ENCODE measurements at regions not wholly inside any gene's neighbourhood (a gene's known extent, or its start where the extent isn't known, plus 50 kb on each side); places are given as distances from the start of the nearest gene placed in this dataset.
"Not testable (repeated sequence)": the region's sequence is repeated elsewhere in the genome, so short reads cannot be mapped to it uniquely, and the experiment has no call there.

- intact Hi-C loops (cut with micrococcal nuclease) = no loop called here
- Histone ChIP-seq H3K4me1 (no peaks in the 10 kb centered on the region), H3K27ac (replicated peaks) (no peak overlapping the region), H3K36me3 (no peaks in the 10 kb centered on the region), H3K4me3 (no peak overlapping the region), H3K27me3 (ENCODE audit: low read depth) (no peaks in the 10 kb centered on the region), H3K9me3 (replicated peaks) (peaks cover 11% of the 10 kb centered on the region)
- DNase-seq = no peak
- no peak for TF ChIP-seq CTCF (IDR thresholded peaks at IDR 0.05; ENCODE audit: borderline replicate concordance)
Measured at GRCh38 chr1:172724232-172724631, 65.3 kb downstream of the FASLG start.

DNA sequence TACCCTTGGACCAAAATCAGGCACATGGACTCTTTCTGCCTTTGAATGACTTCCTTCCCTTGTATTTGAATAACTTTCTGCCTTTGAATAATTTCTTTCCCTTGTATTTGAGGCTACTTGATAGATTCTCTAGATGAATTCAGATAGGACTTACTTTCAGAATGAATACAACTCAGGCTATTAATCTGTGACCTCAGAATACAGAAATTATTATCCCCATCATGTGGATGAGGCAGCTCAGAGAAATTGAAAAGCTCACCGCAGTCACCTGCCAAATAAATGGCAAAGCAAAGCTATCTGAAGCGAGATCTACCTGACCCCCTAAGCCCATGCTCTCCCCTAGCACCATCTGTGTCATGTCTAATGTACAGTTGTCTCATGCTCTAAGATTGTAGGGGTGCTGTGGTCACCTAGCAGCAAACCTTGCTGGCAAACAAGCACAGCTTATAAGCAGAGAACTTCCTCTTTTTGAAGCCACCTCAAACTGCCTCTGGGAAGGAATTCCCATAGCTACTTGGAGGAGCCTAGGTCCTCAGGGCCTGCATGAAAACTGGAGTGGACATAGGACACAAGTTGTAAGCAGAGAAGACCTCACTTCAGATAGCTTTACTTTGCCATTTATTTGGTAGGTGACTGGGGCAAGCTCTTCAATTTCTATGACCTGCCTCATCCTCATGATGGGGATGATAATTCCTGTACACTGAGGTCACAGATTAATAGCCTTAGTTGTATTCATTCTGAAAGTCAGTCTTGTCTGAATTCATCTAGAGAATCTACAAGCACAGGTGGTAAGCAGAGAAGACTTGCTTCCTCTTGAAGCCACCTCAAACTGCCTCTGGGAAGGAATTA, 66.1 kb downstream of the FASLG start:
- Histone ChIP-seq H3K4me1 (no peaks in the 10 kb centered on the region), H3K36me3 (no peaks in the 10 kb centered on the region), H3K4me3 (no peak overlapping the region), H3K27ac (replicated peaks) (no peak overlapping the region), H3K9me3 (replicated peaks) (peaks cover 13% of the 10 kb centered on the region), H3K27me3 (ENCODE audit: low read depth) (no peaks in the 10 kb centered on the region)
- no peak for TF ChIP-seq CTCF (IDR thresholded peaks at IDR 0.05; ENCODE audit: borderline replicate concordance)
- intact Hi-C loops (cut with micrococcal nuclease) = no loop called here
- DNase-seq = no peak

- no peak for DNase-seq
- no peak for TF ChIP-seq CTCF (IDR thresholded peaks at IDR 0.05; ENCODE audit: borderline replicate concordance)
- no peaks in the 10 kb centered on the region for H3K27me3 ChIP-seq (ENCODE audit: low read depth)
- H3K9me3 ChIP-seq (replicated peaks) = peaks cover 13% of the 10 kb centered on the region
- no peaks in the 10 kb centered on the region for H3K36me3 ChIP-seq
- H3K27ac ChIP-seq (replicated peaks) = no peak overlapping the region
- no peaks in the 10 kb centered on the region for H3K4me1 ChIP-seq
- intact Hi-C loops (cut with micrococcal nuclease) = no loop called here
- no peak overlapping the region for H3K4me3 ChIP-seq
Measured at GRCh38 chr1:172726740-172727139, 67.8 kb downstream of the FASLG start.

- intact Hi-C loops (cut with micrococcal nuclease) = no loop called here
- Histone ChIP-seq H3K36me3 (no peaks in the 10 kb centered on the region), H3K4me1 (no peaks in the 10 kb centered on the region), H3K27ac (replicated peaks) (no peak overlapping the region), H3K27me3 (ENCODE audit: low read depth) (no peaks in the 10 kb centered on the region), H3K9me3 (replicated peaks) (peaks cover 13% of the 10 kb centered on the region), H3K4me3 (no peak overlapping the region)
- no peak for DNase-seq
- TF ChIP-seq CTCF (IDR thresholded peaks at IDR 0.05; ENCODE audit: borderline replicate concordance) = no peak
Measured at GRCh38 chr1:172727275-172727857, 68.5 kb downstream of the FASLG start.

DNA sequence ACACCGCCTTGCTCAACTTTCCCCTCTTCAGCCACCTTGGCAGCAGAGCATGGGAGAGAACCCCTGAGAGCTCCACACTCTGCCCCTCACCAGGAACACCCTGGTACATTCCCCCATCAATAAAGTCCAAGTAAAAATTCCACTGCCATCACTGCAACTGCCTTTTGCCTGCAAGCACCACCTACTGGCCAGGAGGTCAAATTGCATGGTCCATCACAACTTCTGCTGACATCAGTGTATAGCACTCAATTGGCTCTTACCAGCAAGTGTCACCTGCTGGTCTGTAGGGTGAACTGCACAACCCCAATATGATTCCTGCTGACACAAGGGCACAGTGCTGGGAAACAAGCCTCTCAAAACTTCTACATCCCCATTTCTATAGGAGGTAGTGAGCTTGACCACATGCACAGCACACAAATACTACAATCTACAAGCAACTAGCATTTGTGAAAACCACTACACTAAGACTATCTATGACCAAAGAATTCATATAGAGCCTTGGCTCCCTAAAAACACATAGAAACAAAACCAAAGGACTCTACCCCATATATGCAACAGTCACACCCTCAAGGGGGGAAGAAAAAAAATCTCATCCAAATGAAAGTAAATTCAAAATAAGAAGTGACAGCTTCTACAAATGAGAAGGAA, 69.2 kb downstream of the FASLG start:
- TF ChIP-seq CTCF (IDR thresholded peaks at IDR 0.05; ENCODE audit: borderline replicate concordance) = peak; percentile 42
- H3K4me3 ChIP-seq = no peak overlapping the region
- no peaks in the 10 kb centered on the region for H3K36me3 ChIP-seq
- no peaks in the 10 kb centered on the region for H3K27me3 ChIP-seq (ENCODE audit: low read depth)
- H3K9me3 ChIP-seq (replicated peaks) = peaks cover 13% of the 10 kb centered on the region
- DNase-seq = no peak
- intact Hi-C loops (cut with micrococcal nuclease) = no loop called here
- no peak overlapping the region for H3K27ac ChIP-seq (replicated peaks)
- no peaks in the 10 kb centered on the region for H3K4me1 ChIP-seq

- H3K27me3 ChIP-seq (ENCODE audit: low read depth); intact Hi-C loops (cut with micrococcal nuclease); H3K36me3 ChIP-seq; H3K4me1 ChIP-seq; DNase-seq; H3K4me3 ChIP-seq; H3K27ac ChIP-seq (replicated peaks): not testable (repeated sequence)
- H3K9me3 ChIP-seq (replicated peaks) = peaks cover 13% of the 10 kb centered on the region
Measured at GRCh38 chr1:172728705-172729104, 69.8 kb downstream of the FASLG start.

Measured in left ventricle myocardium inferior (tissue), 1 donor.